22Rv1 (cell line): ENCODE measurements at regions not wholly inside any gene's neighbourhood (a gene's known extent, or its start where the extent isn't known, plus 50 kb on each side); places are given as distances from the start of the nearest gene placed in this dataset.

ENCODE experiments used
- ZFX ChIP-seq: fragments of 450-650 bp; IDR thresholded peaks from 2 replicates; pipeline ENCODE4 v1.6.1; 2017; ENCODE audit warnings: antibody characterized with exemption, borderline replicate concordance
- TF ChIP-seq, protein P1 (sequence below): fragments of 450-650 bp; IDR thresholded peaks from 2 replicates; pipeline ENCODE4 v1.5.1; 2017; ENCODE audit warnings: mild to moderate bottlenecking

DNA sequence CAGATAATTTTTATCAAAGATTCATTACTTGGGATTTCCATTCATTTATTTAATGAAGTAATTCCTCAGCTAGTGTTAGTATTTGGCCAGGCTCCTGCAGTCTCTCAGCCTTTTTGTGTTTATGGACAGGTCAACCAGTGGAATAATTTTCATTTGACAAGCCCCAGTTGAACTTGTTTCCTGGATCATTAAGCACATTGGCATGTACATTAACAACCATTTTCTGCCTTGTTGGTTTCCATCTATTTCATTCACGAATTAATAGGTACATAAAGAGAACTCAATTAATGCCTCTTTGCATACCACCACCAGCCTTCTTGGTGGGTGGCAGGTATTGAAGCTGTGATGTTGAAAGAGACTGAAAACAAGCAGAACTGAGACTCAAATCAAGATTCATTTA is 745.2 kb downstream of the KCNA4 start:
- TF ChIP-seq, protein P1, sequence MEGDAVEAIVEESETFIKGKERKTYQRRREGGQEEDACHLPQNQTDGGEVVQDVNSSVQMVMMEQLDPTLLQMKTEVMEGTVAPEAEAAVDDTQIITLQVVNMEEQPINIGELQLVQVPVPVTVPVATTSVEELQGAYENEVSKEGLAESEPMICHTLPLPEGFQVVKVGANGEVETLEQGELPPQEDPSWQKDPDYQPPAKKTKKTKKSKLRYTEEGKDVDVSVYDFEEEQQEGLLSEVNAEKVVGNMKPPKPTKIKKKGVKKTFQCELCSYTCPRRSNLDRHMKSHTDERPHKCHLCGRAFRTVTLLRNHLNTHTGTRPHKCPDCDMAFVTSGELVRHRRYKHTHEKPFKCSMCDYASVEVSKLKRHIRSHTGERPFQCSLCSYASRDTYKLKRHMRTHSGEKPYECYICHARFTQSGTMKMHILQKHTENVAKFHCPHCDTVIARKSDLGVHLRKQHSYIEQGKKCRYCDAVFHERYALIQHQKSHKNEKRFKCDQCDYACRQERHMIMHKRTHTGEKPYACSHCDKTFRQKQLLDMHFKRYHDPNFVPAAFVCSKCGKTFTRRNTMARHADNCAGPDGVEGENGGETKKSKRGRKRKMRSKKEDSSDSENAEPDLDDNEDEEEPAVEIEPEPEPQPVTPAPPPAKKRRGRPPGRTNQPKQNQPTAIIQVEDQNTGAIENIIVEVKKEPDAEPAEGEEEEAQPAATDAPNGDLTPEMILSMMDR = no peak
- no peak for TF ChIP-seq ZFX
